Fibroblast of skin of back (primary cell): ENCODE measurements at regions not wholly inside any gene's neighbourhood (a gene's known extent, or its start where the extent isn't known, plus 50 kb on each side); places are given as distances from the start of the nearest gene placed in this dataset.
A peak's percentile ranks its signal among the peaks of the same experiment; 100 is the strongest.

Source experiments
- DNase-seq: peaks from one replicate; pipeline ENCODE4 v3.0.0-alpha.2; 2013

DNA sequence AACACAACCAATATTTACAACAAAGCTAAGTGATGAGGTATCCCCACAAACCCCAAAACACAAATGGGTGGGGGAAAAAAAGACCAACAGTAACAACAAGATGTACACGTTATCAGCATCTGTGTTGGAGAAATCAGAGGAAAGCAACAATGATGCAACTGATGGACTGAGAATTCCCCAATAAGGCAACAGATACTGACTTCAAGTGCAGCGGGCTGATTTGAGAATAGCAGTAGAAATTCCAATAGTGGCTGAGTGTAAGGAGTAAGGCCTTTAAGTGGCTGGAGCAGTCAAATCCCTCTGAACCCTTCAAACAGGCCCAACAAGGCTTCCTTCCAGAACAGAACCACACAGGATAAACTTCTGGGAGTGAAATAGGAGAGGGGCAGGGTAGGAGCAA lies 97.6 kb downstream of the TM2D1 start:
- no peak for DNase-seq

DNA sequence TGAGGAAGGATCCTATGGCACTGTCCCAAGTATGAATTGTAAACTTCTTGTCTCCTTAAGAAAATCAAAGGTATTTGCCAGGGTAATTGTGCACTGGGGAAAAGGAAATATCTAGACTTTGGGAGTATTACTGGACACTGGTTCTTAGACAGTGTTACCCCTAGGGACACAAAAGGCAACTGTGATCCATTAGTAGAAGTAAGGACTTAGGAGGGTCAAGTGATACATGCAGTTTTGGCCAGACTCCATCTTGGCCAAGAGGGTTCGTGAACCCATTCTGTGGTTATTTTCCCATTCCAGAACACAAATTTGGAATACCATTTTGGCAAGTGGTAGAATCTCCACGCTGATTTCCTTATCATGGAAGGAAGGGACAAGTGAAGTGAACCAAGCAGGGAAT lies 98.1 kb downstream of the TM2D1 start:
- DNase-seq: peak; percentile 55

DNA sequence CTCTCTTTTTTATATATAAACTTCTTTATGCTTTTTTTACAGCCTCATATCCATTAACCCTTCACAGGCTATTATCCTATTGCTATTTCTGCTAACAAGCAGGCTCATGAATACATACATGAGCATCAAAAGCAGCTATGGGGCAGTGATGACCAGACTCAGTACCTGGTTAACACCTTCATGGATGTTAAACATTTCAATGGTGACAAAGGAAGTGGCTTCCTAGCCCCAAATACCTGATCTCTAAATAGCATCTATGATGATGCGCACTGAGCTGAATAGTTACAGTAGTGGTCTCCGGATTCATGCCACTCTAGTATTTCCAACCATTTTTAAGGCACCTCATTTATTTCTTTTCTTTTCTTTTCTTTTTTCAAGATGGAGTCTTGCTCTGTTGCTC lies 101.1 kb downstream of the TM2D1 start:
- no peak for DNase-seq

DNA sequence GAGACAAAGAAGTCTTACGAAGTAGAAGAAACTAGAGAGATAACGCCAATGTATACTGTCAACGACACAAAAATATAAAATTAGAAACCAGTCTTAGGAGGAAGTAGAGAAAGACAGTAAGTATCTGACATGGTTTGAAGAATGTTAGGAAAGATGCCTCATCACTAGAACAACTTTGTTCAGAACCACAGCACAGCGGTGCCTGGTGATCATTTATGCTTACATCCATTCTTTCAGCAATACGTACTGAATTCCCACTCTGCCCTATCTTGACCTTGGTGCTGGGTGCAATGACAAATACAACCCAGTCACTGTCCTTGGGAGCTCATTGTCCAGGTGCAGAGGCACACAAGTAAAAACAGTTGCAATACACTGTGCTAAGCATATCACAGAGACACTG lies 104.4 kb downstream of the TM2D1 start:
- DNase-seq: peak; percentile 64

DNA sequence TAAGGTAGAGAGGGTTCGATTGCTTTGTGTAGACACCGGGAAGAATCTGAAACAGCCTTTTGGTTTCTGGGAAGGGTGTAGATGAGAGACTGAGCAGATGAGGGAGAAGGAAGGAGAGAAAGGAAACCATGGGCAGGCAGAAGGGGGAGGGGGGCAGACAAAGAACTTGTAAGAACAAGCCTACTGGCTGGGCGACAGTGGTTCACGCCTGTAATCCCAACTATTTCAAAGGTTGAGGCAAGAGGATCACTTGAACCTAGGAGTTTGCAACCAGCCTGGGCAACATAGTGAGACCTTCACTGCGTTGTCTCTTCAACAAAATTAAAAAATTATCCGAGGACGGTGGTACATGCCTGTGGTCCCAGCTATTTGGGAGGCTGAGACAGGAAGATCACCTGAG lies 106.2 kb downstream of the TM2D1 start:
- DNase-seq: no peak

DNA sequence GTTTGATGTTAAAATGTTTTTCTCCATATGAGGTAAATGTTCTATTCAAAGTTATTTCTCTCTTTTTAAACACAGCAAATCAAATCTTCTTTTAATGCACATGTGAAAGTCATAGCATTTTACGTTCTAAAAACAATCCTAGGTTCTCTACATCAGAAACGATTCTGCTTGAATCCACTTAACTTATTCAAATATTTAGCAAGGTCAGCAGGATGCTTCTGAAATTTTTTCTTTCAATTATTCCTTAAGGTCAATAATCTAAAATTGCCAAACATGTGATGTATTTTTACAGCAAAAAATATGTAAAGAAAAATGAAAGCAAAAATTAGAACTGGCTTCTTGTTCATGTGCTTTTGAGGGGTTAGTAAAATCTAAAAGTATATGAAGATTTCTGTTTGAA lies 106.7 kb downstream of the TM2D1 start:
- DNase-seq: no peak

DNA sequence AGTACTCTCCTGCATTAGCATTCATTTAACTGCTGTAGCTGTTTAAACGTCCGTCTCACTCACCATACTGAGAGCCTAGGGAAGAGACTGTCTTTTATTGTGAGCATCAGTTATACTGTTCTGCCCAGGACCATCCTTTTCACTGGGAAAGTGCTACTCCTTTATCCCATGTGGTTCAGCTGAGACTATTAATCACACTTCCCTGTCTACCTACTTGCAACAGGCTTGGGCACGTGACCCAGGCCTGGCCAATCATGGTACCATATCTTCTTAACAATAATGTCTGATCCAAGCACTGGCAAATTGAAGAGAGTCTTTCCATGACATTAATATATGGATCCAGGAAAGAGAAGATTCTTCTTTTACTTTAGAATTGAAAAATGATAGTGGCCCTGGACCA lies 108.1 kb downstream of the TM2D1 start:
- no peak for DNase-seq

DNA sequence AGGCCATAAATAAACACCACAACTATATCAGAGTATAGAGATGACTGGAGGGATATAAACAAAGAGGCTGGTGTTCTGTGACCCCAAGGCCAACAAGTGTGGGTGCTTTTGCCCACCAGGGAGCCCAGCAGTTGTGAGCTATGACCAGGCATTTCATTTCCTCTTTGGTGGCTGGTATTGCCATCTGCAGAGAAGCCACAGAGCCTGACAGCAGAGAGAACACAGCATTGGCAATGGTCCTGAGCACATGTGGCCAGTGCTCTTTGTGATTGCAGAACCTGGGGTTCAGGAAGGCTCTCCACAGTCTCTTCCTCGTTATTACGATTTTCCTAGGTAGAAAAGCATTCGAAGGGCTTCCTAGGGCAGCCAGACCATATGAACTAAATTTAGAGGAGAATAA lies 112.3 kb downstream of the TM2D1 start:
- DNase-seq: no peak

DNA sequence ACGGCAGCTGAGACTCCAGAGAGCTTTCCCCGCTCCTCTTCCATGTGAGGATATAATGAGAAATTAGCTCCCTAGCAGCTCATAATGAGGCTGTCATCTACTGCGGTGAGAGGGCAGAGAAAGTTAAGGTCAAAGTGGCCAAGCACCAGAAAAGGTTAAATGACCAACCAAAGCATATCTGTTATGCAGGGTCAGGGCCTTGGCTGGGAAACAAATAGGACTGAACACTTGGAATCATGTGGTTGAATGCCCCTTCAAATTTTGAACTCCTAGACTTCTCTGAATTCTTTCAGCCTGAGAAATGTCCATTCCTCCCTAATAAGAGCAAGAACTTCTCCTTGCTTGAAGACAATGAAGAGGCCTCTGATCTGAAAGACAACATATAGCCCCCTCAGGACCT lies 115.9 kb downstream of the TM2D1 start:
- no peak for DNase-seq

DNA sequence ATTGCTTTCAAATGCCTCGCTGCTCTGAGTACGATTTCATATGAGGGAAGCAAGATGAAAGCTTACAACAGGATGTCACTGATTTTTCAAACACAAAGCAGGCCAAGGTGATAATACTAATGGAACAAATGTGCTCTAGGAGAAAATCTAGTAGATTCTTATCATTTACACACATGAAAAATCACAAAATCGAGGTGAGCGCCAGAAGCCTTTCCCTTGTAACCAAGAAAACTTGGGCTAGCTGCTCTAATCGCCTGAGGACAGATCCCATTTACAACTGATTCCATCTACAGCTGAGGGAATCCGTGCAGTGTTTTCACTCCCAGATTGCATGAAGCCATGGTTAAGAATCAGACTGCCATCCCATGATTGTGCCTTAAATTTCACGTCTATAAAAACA lies 117.5 kb downstream of the TM2D1 start:
- DNase-seq: no peak

DNA sequence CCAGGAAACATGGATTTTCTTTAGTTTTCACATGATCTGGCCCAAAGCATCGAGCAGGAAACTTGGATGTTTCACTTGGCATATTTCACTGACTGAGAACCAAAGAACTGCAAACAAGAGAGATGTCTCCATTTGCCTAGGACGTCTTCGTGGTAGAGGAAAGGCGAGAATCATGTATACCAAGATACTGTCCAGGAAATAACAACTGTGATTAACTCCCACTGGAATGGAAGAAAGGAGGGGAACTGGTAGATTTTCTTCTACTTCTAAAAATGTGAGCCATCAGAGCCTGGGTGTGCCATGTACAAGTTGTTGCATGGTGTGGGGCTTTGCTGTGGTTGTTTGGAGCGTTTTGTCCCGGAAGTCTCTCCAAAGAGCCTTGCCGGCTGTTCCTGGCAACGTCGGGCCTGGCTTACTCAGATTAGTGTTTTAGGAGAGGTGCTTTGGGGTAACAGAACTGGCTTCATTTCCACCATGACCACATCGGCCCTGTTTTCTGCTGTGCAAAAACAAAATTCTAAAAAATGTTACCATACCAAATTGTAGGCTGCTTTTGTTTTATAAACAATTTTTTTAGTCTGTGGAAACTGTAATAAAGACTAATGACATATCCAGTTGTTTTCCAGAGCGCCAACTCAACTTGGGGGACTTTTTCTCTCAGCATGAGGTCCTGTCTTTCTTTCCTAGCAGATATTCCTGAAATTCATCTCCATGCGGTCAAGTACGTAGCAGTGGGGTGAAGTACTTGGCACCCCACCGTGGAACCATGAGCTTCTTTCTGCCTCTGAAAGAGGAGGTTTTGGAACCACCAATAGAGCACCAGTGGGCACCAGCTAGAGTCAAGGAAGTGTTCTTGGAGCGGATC lies 118.3 kb downstream of the TM2D1 start:
- DNase-seq: peak; percentile 76

DNA sequence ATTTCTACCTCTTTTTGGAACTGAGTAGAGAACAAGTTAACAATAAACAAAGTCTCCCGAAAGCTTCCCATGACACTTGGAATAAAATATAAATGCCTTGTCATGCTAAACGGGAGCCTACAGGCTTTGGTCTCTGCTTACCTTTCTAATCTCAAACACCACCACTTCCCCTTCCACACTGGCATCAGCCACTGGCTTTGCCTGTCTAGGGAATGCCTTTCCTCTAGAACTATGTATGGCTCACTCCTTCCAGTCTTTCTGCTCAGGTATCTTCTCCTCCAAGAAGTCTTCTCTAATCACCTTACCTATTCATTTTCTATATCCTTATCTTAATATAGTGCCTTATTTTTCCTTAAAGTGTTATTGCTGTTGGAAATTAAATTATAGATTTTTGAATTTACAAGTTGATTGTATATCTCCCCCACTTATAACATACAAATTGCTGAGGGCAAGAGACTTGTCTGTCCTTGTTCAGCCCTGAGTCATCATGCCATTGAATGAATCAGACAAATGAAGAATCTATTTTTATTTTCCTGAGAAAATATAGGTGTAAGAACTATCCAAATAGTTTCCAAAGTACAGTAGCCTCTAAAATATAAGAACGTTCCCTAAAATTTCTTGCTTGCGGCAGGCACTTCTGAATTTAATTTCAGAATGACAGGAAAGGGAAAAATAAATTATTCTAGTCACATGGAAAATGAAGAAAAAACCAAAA lies 119.2 kb downstream of the TM2D1 start:
- DNase-seq: peak; percentile 69

DNA sequence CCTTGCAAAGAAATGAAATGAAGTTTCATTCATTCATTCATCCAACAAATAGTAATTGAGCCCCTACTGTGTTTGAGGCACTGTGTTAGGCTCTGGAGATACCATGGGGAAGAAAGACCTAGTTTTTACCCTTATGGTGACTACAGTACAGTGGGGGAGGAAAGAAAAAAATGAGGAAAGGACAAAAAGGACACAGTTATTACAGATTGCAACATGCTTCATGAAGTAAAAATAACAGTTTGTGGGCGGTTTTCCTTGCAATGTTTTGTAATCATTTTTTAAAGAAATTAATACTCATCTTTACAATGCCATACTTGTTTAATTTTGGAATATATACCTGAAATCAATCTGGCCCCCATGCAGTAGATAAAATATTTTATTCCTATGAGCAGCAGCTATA lies 120.3 kb downstream of the TM2D1 start:
- no peak for DNase-seq

DNA sequence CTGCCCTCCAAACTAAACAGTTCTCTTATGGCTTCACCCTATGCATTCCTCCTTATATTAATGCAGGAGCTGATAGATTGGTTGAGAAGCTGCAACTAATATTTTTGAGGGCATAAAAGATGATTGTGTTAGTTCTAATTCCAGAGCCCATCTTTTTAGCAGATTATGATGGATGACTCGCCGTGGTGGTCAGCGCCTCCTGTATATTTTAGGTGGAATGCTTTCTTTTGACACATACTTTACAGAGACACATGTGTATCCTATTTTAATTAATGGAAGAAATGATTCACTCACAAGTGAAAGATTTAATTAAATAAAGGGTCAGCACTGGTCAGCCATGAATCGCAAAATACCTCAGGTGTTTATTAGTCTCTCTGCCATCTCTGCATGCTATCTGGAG lies 120.7 kb downstream of the TM2D1 start:
- DNase-seq: peak; percentile 31

DNA sequence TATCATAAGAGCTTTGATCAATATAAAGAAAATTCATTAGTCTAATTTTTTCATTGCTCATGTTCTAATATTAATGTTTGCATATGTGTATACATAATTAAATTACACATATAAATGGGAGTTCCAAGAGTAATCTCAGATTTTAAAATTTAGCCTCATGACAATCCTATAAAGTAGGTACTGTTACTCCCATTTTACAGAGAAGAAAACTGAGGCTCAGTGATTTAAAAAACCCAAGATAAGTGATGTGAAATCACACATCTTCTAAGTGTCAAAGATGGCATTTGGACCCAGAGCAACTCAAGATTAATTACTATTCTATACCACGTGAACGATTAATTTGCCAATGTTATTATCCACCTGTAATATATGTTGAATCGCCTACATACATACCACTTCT lies 122.3 kb downstream of the TM2D1 start:
- DNase-seq: no peak

DNA sequence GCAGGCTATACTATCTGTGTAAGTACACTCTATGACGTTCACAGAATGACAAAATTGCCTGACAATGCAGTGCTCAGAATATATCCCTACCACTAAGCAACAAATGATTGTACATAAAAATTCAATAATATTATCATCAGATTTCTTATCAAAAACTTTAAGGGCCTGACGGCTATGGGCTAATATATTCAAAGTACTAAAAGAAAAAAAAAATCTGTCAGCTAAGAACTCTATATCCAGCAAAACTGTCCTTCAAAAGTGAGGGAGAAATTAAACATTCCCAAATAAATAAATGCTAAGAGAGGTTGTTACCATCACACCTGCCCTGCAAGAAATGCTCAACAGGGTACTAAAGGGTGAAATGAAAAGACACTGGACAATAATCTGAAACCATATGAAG lies 127.3 kb downstream of the TM2D1 start:
- DNase-seq: no peak

DNA sequence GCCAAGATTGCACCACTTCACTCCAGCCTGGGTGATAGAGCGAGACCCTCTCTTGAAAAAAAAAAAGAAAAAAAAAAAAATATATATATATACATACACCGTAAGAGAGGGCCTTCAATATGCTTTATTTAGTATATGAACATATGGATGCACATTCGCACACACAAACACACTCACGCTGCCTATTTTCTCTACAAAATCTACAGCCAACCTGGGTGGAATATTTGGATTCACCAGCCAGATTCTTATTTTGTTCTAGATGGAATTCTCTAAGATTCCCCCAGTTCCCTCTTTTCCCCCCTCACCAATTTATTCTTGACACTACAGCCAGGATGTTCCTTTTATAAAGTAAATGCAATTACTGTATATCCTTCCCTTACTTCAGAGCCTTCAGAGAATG lies 131.6 kb downstream of the TM2D1 start:
- DNase-seq: no peak

DNA sequence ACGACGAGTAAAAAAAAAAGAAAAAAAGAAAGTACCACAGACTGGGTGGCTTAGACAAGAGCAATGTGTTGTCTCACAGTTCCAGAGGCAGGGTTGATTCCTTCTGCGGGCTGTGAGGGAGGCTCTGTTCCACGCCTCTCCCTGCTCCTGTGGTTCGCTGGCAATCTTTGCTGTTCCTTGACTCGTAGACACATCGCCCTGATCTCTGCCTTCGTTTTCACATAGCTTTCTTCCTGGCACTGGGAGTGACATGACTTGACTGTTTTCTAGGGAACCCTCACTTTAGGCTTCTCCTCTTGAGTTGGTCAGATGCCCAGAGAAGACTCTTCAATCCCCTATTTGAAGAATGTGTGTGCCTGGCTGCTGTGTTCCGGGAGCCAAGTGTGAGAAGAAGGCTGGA lies 133.6 kb downstream of the TM2D1 start:
- DNase-seq: no peak

DNA sequence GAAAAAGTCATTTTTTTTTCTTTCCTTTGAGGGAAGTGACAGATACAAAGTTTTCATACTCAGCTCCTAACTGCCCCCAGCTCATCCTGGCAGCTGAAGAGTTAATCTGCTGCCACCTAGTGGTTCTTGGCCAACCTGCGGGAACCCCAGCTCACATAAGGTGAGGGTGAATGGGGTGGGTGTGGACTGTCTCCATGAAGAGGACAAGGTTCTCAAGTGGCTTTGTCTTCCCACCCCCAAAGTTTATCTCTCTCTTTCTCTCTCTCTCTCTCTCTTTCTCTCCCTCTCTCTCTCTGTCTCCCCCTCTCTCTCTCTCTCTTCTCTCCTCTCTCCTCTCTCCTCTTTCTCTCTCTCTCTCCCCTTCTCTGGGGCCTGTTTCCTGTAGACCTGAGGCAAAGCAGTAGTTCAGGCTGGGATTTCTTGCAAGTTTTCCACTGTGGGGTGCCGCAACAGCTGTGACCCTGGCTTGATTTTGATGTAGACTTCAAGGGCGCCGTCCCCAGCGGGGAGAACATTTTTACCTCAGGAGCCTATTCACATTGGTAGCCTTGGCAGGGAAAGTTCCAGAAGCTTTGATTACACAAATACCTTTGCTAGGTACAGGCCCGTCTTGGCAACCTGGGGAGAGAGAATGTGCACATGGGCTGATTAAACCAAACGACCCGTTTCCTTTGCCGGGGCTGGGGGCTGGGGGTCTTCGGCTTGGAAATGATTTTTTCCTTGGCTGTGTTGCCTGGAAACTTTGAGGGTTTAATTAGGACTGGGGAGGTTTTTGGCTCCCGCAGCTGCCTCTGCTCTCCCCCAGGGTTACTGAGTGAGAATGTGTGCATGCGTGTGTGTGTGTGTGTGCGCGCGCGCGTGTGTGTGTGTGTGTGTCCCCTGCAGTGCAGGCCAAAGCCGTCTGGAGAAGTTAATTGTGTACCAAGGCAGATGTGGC lies 135.9 kb downstream of the TM2D1 start:
- DNase-seq: peak; percentile 59

DNA sequence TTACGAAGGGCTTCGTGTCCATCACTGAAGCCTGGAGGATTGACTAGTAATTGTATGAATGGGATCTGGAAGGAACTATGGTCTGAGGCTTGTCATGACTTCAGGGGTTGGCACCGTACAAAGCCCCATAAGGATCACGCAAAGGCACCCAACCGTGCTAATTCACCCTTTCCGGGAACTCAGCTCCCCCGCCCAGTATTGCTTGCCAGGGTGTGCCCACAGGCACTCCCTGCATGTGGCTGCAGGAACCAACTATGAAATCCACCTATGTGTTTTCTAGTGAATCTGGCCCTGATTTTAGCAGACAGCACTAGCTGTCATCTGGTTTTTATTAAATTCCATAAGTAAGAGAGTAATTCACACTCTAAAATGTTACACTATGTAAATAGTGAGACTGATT lies 139.2 kb downstream of the TM2D1 start:
- DNase-seq: peak; percentile 18

DNA sequence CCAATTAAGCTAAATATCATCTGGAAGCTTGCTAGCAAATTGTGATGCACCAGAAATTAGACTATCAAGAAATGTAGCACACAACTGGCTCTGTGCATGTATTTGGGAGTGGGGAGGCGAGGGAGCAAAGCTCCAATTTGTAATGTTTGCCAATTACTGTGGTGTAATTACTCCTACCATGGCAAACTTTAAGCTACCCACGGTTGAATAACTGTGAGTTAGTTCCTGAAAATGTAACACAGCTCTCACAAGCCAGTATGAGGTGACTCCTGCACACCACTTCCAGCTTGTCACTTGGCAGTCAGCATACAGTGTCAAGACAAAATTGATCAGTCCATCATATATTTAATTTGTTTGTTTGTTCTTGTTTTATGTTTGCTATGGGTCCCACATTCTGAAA lies 141.2 kb downstream of the TM2D1 start:
- no peak for DNase-seq

DNA sequence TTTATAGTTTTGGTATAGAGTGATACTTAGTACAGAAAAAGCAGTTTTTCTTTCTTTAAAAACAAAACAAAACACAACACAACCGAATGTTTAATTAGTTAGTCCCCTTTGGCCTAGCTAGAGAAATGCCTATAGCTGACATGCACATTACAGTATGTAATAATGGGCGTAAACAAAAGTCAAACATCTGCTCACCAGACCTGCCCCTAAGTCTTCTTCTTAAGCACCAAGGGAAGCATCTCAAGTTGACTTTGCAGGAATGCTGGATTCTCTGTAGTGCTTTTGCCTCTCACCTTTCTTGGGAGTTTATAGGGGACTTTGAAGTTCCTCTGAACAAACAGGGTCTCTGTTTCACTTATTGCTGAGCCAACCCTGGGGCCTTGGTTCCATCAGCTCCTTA lies 143.7 kb downstream of the TM2D1 start:
- no peak for DNase-seq

DNA sequence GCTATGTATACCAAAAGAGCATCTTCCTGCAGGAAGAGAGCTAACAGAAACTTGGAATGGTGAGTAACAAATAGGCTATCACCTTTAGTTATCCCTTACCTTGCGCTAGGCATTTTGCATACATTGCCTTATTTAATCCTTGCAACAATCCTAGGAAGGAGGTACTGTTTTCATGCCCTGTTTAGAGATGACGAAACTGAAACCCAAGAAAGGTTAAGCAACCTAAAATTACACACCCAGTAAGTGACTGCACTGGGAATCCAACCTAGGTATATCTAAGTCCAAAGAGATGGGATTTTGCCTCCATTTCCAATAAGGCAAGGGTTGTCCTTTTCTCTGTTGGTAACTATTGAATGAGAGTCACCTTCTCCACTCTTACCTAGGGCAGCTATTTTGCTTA lies 144.5 kb downstream of the TM2D1 start:
- DNase-seq: no peak
